Fibroblast of peridontal ligament (primary cell): ENCODE measurements at regions not wholly inside any gene's neighbourhood (a gene's known extent, or its start where the extent isn't known, plus 50 kb on each side); places are given as distances from the start of the nearest gene placed in this dataset.

Experiments used
- DNase-seq: peaks from one replicate; pipeline ENCODE4 v3.0.0-alpha.2; 2010; ENCODE audit errors: extremely low read depth

DNA sequence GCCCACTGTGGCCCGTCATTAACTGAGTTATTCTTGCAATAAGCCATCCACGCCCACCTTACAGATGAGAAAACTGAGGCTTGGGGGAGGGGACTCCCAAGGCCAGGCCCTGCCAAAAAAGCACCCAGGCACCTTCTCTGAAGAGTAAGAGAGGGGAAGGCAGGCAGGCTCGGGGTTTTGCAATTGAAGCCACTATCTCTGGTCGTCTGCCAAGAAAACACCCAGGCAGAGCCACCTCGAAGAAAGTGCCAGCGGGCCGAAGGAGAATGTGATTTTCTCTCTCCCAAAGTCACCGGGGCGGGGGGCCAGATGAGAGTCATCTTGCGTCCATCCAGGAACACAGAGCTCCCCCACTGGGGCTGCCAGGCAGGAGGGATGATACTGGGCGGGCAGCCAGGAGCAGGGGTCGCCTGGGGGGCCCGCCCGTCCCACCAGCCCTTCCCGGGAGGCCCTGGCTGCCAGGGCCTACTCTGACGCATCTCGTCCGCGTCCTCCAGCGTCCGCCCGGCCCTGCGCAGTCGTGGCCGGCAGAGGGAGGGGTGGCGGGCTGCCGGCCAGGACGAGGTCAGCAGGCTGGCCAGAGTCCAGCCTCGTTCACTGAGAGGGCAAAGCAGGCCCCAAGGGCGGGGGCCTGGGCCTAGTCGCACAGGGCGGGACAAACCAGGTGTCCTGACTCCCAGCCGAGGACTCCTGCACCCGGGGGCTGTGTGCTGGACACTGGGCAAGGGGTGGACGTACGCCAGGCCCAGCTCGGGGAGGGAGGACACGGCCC is 74.3 kb downstream of the RFLNA start:
- peak; percentile 78 for DNase-seq

DNA sequence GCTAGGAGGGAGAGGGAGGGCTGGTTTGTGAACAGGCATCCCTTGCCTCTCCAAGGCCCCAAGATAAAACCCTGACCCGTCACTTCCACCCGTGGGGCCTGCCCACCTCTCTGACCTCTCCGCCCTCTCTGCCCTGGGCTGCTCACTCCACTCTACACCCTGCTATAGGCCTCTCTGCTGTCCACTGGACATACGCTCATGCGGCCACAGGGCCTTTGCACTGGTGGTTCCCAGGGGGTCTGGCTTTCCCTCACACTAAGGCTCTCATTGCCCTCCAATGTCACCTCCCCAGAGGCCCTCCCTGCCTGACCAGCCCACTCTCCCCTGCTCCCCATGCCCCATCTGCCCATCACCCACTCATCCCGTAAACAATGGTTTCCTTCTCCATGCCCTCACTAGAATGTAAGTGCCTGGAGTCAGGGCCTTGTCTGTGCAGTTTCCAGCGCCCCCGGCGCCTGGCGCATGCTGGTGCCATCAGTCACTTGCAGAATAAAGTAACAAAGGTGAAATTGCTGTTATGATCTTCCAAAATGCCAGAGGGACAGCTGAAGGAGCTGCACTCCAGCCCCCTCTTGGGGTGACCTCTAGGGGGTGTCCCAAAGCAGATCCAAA is 73.6 kb downstream of the RFLNA start:
- no peak for DNase-seq

DNA sequence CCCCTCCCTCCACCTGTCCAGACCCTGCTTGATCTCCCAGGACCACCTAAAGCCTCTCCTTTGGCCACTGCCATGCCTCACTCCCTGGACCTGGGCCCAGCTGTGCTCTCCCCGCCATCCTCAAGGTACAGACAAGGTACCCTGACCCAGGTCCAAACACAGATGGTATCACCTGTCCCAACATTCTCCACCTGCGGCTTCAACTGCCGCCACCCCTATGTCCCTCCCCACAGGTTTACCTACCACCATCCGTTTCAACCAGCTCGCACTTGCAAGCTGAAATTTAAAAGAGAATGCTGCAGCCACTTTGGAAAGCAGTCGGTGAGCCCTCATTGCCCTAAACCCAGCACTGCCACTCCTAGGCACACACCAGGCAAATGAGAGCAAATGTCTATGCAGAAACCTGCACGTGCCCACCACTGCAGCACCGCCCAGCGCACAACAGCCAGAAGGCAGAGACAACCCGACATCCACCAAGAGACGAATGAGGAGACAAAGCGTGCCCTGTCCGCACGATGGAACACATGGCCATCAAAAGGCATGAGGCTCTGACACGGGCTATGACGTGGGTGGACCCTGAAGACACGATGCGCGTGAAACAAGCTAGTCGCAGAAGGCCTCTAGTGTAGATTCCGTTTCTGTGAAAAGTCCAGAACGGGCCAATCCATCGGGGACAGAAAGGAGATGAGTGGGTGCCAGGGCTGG is 71.0 kb downstream of the RFLNA start:
- DNase-seq, result no peak
